A673 (cell line): ENCODE measurements at regions not wholly inside any gene's neighbourhood (a gene's known extent, or its start where the extent isn't known, plus 50 kb on each side); places are given as distances from the start of the nearest gene placed in this dataset.

ENCODE experiments used
- BruUV-seq: library from RNA; stranded (reverse); fragments of 400-500 nt; replicated peaks from 2 replicates; lab custom pipeline; 2021; lab: Mats Ljungman, UMichigan
- CTCF ChIA-PET: fragments of 300-600 bp; sonication (Branson Sonifier 250); formaldehyde crosslinking; loops from one replicate; lab custom pipeline; 2022; ENCODE audit warnings: antibody characterized with exemption; lab: Charles Lee
- POLR2A ChIA-PET: fragments of 300-600 bp; sonication (Branson Sonifier 250); formaldehyde crosslinking; loops from one replicate; lab custom pipeline; 2022; ENCODE audit warnings: antibody characterized with exemption; ENCODE audit not compliant: low non-redundant PET; lab: Charles Lee
- DNase-seq: peaks from one replicate; pipeline ENCODE4 v3.0.0-alpha.2; 2015; ENCODE audit warnings: low spot score
- H3K27ac ChIP-seq: fragments of 200-600 bp; sonication (generic); 2 replicates; pipeline ENCODE4 v1.5.1; 2016; ENCODE audit warnings: mixed run types, low read depth, mild to moderate bottlenecking, mixed read lengths, antibody characterized with exemption, low read length; ENCODE audit not compliant: poor library complexity, severe bottlenecking
- H3K27me3 ChIP-seq: fragments of 200-600 bp; sonication (generic); replicated peaks from 2 replicates; pipeline ENCODE4 v1.6.1; 2017; ENCODE audit warnings: mixed run types, low read depth, mild to moderate bottlenecking, mixed read lengths, antibody characterized with exemption, low read length; ENCODE audit not compliant: insufficient read depth, poor library complexity
- H3K36me3 ChIP-seq: fragments of 200-600 bp; sonication (generic); 2 replicates; pipeline ENCODE4 v1.6.1; 2016; ENCODE audit warnings: mixed run types, mild to moderate bottlenecking, mixed read lengths, antibody characterized with exemption, low read length; ENCODE audit not compliant: insufficient read depth, poor library complexity, severe bottlenecking
- H3K4me1 ChIP-seq: fragments of 200-600 bp; sonication (generic); 2 replicates; pipeline ENCODE4 v1.6.1; 2017; ENCODE audit warnings: mixed run types, mild to moderate bottlenecking, mixed read lengths, antibody characterized with exemption, low read length; ENCODE audit not compliant: insufficient read depth, poor library complexity, severe bottlenecking
- H3K4me3 ChIP-seq: fragments of 200-600 bp; sonication (generic); 2 replicates; pipeline ENCODE4 v1.5.1; 2016; ENCODE audit warnings: low read depth, mixed run types, mild to moderate bottlenecking, mixed read lengths, low read length; ENCODE audit not compliant: poor library complexity, severe bottlenecking
- H3K9me3 ChIP-seq: fragments of 200-600 bp; sonication (generic); 2 replicates; pipeline ENCODE4 v1.6.1; 2016; ENCODE audit warnings: mixed run types, low read depth, mild to moderate bottlenecking, mixed read lengths, antibody characterized with exemption, low read length; ENCODE audit not compliant: poor library complexity, severe bottlenecking
- CTCF ChIP-seq: fragments of 300-800, 200-600 bp; sonication (generic); conservative IDR thresholded peaks from 2 replicates; pipeline ENCODE4 v1.5.1; 2017; ENCODE audit warnings: low read depth, mild to moderate bottlenecking, antibody characterized with exemption, low read length, moderate library complexity, mixed read lengths
- EZH2 ChIP-seq: fragments of 200-600 bp; sonication (generic); IDR thresholded peaks from 2 replicates; pipeline ENCODE4 v1.6.1; 2017; ENCODE audit warnings: borderline replicate concordance, low read depth, mild to moderate bottlenecking, mixed read lengths, antibody characterized with exemption, low read length; ENCODE audit not compliant: poor library complexity, severe bottlenecking
- intact Hi-C: fragments of 100-400 bp; cut with micrococcal nuclease; formaldehyde crosslinking; loops from one replicate; pipeline ENCODE4 v1.10.0; 2022; ENCODE audit not compliant: unreplicated experiment

- no peak for DNase-seq
These were observed 1993.1 kb upstream of the CELF4 start for GRCh38 chr18:39558658-39559057.

GRCh38 chr18:39555496-39555895 is 1989.9 kb upstream of the CELF4 start:
- H3K27ac ChIP-seq, result no peak overlapping the region
- POLR2A ChIA-PET, result no interaction called here
- no peak overlapping the region for H3K4me3 ChIP-seq
- H3K27me3 ChIP-seq, result no peaks in the 10 kb centered on the region
- no peak for DNase-seq
- no TSS peak for BruUV-seq
- CTCF ChIA-PET, result no interaction called here
- H3K36me3 ChIP-seq, result no peaks in the 10 kb centered on the region
- TF ChIP-seq EZH2 (no peak), CTCF (no peak)
- H3K4me1 ChIP-seq, result peaks cover 35% of the 10 kb centered on the region
- intact Hi-C loops, result no loop called here
- H3K9me3 ChIP-seq, result no peaks in the 10 kb centered on the region

More at GRCh38 chr18:39558658-39559057, 1993.1 kb upstream of the CELF4 start:
- H3K27me3 ChIP-seq, result no peaks in the 10 kb centered on the region
- ChIA-PET CTCF (no interaction called here), POLR2A (no interaction called here)
- H3K27ac ChIP-seq, result no peak overlapping the region
- peaks cover 46% of the 10 kb centered on the region for H3K4me1 ChIP-seq
- TF ChIP-seq EZH2 (no peak), CTCF (no peak)
- BruUV-seq, result no TSS peak
- H3K36me3 ChIP-seq, result no peaks in the 10 kb centered on the region
- intact Hi-C loops, result no loop called here
- no peak overlapping the region for H3K4me3 ChIP-seq
- no peaks in the 10 kb centered on the region for H3K9me3 ChIP-seq

GRCh38 chr18:39550701-39551100 is 1985.1 kb upstream of the CELF4 start:
- BruUV-seq, result no TSS peak
- ChIA-PET CTCF (no interaction called here), POLR2A (no interaction called here)
- Histone ChIP-seq H3K9me3 (no peaks in the 10 kb centered on the region), H3K4me3 (no peak overlapping the region), H3K27ac (no peak overlapping the region), H3K4me1 (peaks cover 5% of the 10 kb centered on the region), H3K27me3 (no peaks in the 10 kb centered on the region), H3K36me3 (no peaks in the 10 kb centered on the region)
- no peak for TF ChIP-seq CTCF
- no peak for TF ChIP-seq EZH2
- no peak for DNase-seq
- intact Hi-C loops, result no loop called here
